ENCODE measurements at regions not wholly inside any gene's neighbourhood (a gene's known extent, or its start where the extent isn't known, plus 50 kb on each side); places are given as distances from the start of the nearest gene placed in this dataset.

DNA sequence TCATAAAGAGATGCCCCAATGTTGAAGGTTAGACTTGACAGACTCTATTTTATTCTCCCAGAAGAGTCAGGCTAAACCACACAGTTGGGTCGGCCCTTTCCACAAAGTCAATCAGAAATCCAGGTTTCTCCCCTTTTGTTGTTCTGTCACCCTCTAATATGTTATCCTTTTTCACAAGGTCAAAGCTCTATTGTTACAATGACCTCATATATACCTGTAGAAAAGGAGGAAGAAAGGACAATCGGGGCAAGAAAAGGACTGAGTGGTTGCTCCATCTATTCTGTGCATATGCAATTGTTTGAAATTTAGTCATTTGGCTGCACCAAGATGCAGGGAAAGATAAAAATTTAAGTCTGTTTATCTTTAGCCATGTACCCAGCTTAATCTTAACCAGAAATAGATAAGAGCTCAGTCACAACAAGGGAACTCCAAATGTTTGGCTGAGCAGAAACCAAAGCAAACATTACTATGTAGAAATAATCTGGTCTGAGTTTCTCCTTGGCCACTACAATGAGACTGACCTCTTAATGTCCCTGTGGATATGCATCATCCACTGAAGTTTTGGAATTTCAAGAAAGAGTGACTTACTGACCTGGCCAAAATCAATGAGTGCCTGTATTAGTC is 503.7 kb downstream of the GALC start:
- H3K4me1 ChIP-seq (ENCODE audit: control insufficient read depth, insufficient read depth, low read length) = no peaks in the 10 kb centered on the region
- no CpG with 5 or more reads among the region's 2 CpGs for WGBS, 2 experiments (ENCODE audit: extremely low coverage in 2 of 2, insufficient read length in 1 of 2)
- no peaks in the 10 kb centered on the region for H3K36me3 ChIP-seq (ENCODE audit: control insufficient read depth, insufficient read depth, low read length)
- ATAC-seq (ENCODE audit: low read depth) (no peak), DNase-seq (peak; percentile 8)
- no peak overlapping the region for H3K4me2 ChIP-seq (ENCODE audit: low read depth, low read length)
- H3K4me3 ChIP-seq (ENCODE audit: insufficient read depth, low read depth, low read length) = no peak overlapping the region
- H2BK15ac ChIP-seq (ENCODE audit: low read depth, low read length) = no peak overlapping the region
- H3K18ac ChIP-seq (ENCODE audit: low read depth, low read length) = no peak overlapping the region
- no peak overlapping the region for H2BK20ac ChIP-seq (ENCODE audit: low read depth, low read length)
- H4K5ac ChIP-seq (ENCODE audit: low read depth, low read length) = no peak overlapping the region
- no peak overlapping the region for H4K91ac ChIP-seq (ENCODE audit: insufficient read depth, low read depth, low read length)
- no peak overlapping the region for H3K27ac ChIP-seq (ENCODE audit: insufficient read depth, low read length)
- intact Hi-C loops (cut with micrococcal nuclease) (no loop called here), dilution Hi-C loops (cut with HindIII; ENCODE audit: low sequenced_read_pairs, unreplicated experiment) (no loop called here), in situ Hi-C loops (cut with MboI; ENCODE audit: low sequenced_read_pairs) (no loop called here)
- H3K9me1 ChIP-seq (ENCODE audit: insufficient read depth, low read length) = no peaks in the 10 kb centered on the region
- no peak overlapping the region for H2AFZ ChIP-seq (replicated peaks; ENCODE audit: low read length, poor library complexity)
- CTCF ChIA-PET = interaction anchor here (0.6 kb wide), 1 partner anchor 1458 kb away, joined by 3 read pairs; no protein-coding TSS in a partner anchor
- H4K8ac ChIP-seq (ENCODE audit: low read depth in 2 of 2, low read length in 2 of 2) = no peak overlapping the region
- H3K23ac ChIP-seq (ENCODE audit: low read depth, low read length) = no peak overlapping the region
- no peak for TF ChIP-seq CHD1 (IDR thresholded peaks at IDR 0.05; ENCODE audit: low read depth, low read length)
- no peak for TF ChIP-seq RFX5 (IDR thresholded peaks at IDR 0.05; ENCODE audit: low read depth, low read length)
- no peak for TF ChIP-seq ELK1 (IDR thresholded peaks at IDR 0.05; ENCODE audit: borderline replicate concordance, low read depth, low read length)
- no peak for TF ChIP-seq BHLHE40 (IDR thresholded peaks at IDR 0.05; ENCODE audit: low read depth, low read length)
- no peak for TF ChIP-seq POLR2A (IDR thresholded peaks at IDR 0.05; ENCODE audit: low read depth, low read length)
- no peak for TF ChIP-seq RAD21 (IDR thresholded peaks at IDR 0.05; ENCODE audit: low read length)
- TF ChIP-seq MAFK (IDR thresholded peaks at IDR 0.05; ENCODE audit: low read depth, low read length) = no peak
- TF ChIP-seq CTCF (conservative IDR thresholded peaks at IDR 0.05; ENCODE audit: low read depth, low read length) = no peak
- no peak for TF ChIP-seq SMC3 (IDR thresholded peaks at IDR 0.05; ENCODE audit: low read depth, low read length)
- no peak for TF ChIP-seq FOS (IDR thresholded peaks at IDR 0.05; ENCODE audit: low read depth, low read length)
- H3K14ac ChIP-seq (replicated peaks; ENCODE audit: low read depth, low read length) = no peak overlapping the region
- no TSS peak for BruUV-seq (replicated peaks)
- H3K79me1 ChIP-seq (ENCODE audit: low read depth in 1 of 2, low read length in 2 of 2) = no peaks in the 10 kb centered on the region
- no peak overlapping the region for H3K4ac ChIP-seq (ENCODE audit: low read depth, low read length)
- no peaks in the 10 kb centered on the region for H3K27me3 ChIP-seq (ENCODE audit: control insufficient read depth, insufficient read depth, low read length)
- H2BK120ac ChIP-seq (ENCODE audit: low read depth, low read length) = no peak overlapping the region
- H2AK9ac ChIP-seq (replicated peaks; ENCODE audit: low read depth, low read length, poor library complexity) = no peak overlapping the region
- H2AK5ac ChIP-seq (ENCODE audit: low read depth, low read length) = no peak overlapping the region
- H3K56ac ChIP-seq (ENCODE audit: extremely low read depth, insufficient read depth, low read length) = no peak overlapping the region
- no peaks in the 10 kb centered on the region for H4K20me1 ChIP-seq (ENCODE audit: insufficient read depth, low read length)
- no peak overlapping the region for H3K9ac ChIP-seq (ENCODE audit: low read depth, low read length)
- POLR2A ChIA-PET (ENCODE audit: unreplicated experiment) = no interaction called here
- H3K9me3 ChIP-seq (ENCODE audit: control insufficient read depth, insufficient read depth, low read length) = peaks cover 2% of the 10 kb centered on the region
- no peak overlapping the region for H2BK5ac ChIP-seq (ENCODE audit: low read depth, low read length, poor library complexity, severe bottlenecking)

Measured in IMR-90 (cell line).